ENCODE measurements at regions not wholly inside any gene's neighbourhood (a gene's known extent, or its start where the extent isn't known, plus 50 kb on each side); places are given as distances from the start of the nearest gene placed in this dataset.

GRCh38 chr5:143539742-143540141, 136.3 kb upstream of the NR3C1 start:
- H3K9me3 ChIP-seq, result no peaks in the 10 kb centered on the region
- H3K4me1 ChIP-seq, result no peaks in the 10 kb centered on the region
- no peaks in the 10 kb centered on the region for H3K36me3 ChIP-seq (ENCODE audit: low read depth, missing control alignments)
- no peak for DNase-seq
- no peak overlapping the region for H3K27ac ChIP-seq
- H3K27me3 ChIP-seq, result no peaks in the 10 kb centered on the region
- TF ChIP-seq CTCF (IDR thresholded peaks at IDR 0.05), result no peak
- no peak for TF ChIP-seq POLR2A (IDR thresholded peaks at IDR 0.05)
- no peak overlapping the region for H3K4me3 ChIP-seq
- intact Hi-C loops (cut with DNase I; ENCODE audit: low total_unique reads), result no loop called here

- Histone ChIP-seq H3K27ac (no peak overlapping the region), H3K9me3 (no peaks in the 10 kb centered on the region), H3K27me3 (no peaks in the 10 kb centered on the region), H3K4me3 (no peak overlapping the region), H3K36me3 (ENCODE audit: low read depth, missing control alignments) (no peaks in the 10 kb centered on the region), H3K4me1 (no peaks in the 10 kb centered on the region)
- TF ChIP-seq CTCF (IDR thresholded peaks at IDR 0.05) (no peak), POLR2A (IDR thresholded peaks at IDR 0.05) (no peak)
- WGBS, 2 donors, result 90 to 100% methylated on average over 2 of the region's 2 CpGs
- intact Hi-C loops (cut with DNase I; ENCODE audit: low total_unique reads), result no loop called here
- no peak for DNase-seq
These were observed 133.6 kb upstream of the NR3C1 start for GRCh38 chr5:143537056-143537455.

GRCh38 chr5:143536364-143536763, 132.9 kb upstream of the NR3C1 start:
- no peak overlapping the region for H3K27ac ChIP-seq
- DNase-seq, result no peak
- WGBS, 2 donors, result 93 to 98% methylated on average over 3 of the region's 3 CpGs
- H3K9me3 ChIP-seq, result no peaks in the 10 kb centered on the region
- no peak overlapping the region for H3K4me3 ChIP-seq
- intact Hi-C loops (cut with DNase I; ENCODE audit: low total_unique reads), result no loop called here
- TF ChIP-seq POLR2A (IDR thresholded peaks at IDR 0.05) (no peak), CTCF (IDR thresholded peaks at IDR 0.05) (no peak)
- no peaks in the 10 kb centered on the region for H3K36me3 ChIP-seq (ENCODE audit: low read depth, missing control alignments)
- H3K4me1 ChIP-seq, result no peaks in the 10 kb centered on the region
- H3K27me3 ChIP-seq, result no peaks in the 10 kb centered on the region

- intact Hi-C loops (cut with DNase I; ENCODE audit: low total_unique reads), result no loop called here
- no peak overlapping the region for H3K27ac ChIP-seq
- no peak overlapping the region for H3K4me3 ChIP-seq
- DNase-seq, result no peak
- no peaks in the 10 kb centered on the region for H3K27me3 ChIP-seq
- WGBS, 2 donors, result 84 to 86% methylated on average over 6 of the region's 6 CpGs
- no peaks in the 10 kb centered on the region for H3K4me1 ChIP-seq
- TF ChIP-seq POLR2A (IDR thresholded peaks at IDR 0.05) (no peak), CTCF (IDR thresholded peaks at IDR 0.05) (no peak)
- no peaks in the 10 kb centered on the region for H3K36me3 ChIP-seq (ENCODE audit: low read depth, missing control alignments)
- no peaks in the 10 kb centered on the region for H3K9me3 ChIP-seq
These were observed 131.3 kb upstream of the NR3C1 start for GRCh38 chr5:143534761-143535154.

GRCh38 chr5:143533978-143534760, 130.7 kb upstream of the NR3C1 start:
- no peak overlapping the region for H3K27ac ChIP-seq
- intact Hi-C loops (cut with DNase I; ENCODE audit: low total_unique reads), result no loop called here
- no peaks in the 10 kb centered on the region for H3K4me1 ChIP-seq
- H3K27me3 ChIP-seq, result no peaks in the 10 kb centered on the region
- no peak for DNase-seq
- no peaks in the 10 kb centered on the region for H3K9me3 ChIP-seq
- H3K36me3 ChIP-seq (ENCODE audit: low read depth, missing control alignments), result no peaks in the 10 kb centered on the region
- no peak overlapping the region for H3K4me3 ChIP-seq
- TF ChIP-seq POLR2A (IDR thresholded peaks at IDR 0.05), result no peak
- 75 to 78% methylated on average over 3 of the region's 3 CpGs for WGBS, 2 donors
